GM19238 (cell line): ENCODE measurements at regions not wholly inside any gene's neighbourhood (a gene's known extent, or its start where the extent isn't known, plus 50 kb on each side); places are given as distances from the start of the nearest gene placed in this dataset.

Source experiments
- DNase-seq: peaks from one replicate; pipeline ENCODE4 v3.0.0; 2011; ENCODE audit warnings: low spot score; ENCODE audit not compliant: insufficient read length

GRCh38 chr5:35436400-35437057 is 181.1 kb upstream of the SPEF2 start:
- peak; percentile 1 for DNase-seq

GRCh38 chr5:35430381-35431162 is 187.1 kb upstream of the SPEF2 start:
- DNase-seq = no peak

- DNase-seq = no peak
Observed at GRCh38 chr5:35420200-35420599, 189.9 kb upstream of the PRLR start.

DNA sequence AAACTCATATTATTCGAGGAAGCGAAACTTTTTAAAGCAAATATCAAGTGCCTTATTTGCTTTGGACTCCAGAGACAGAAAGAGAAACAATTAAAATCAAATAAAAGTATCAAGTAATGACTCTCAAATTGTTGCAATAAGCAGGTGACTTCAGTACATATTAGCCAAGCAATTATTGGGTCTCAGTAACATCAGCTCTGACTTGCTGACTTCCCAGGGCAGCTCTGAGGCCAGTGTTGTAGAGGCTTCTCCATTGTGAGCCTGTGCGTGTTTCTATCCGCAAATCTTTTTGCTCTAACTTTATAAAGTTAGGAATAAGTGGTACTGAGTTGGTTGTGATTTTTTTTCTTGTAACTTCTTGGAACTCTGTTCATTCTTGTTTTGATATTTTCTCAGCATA is 186.8 kb upstream of the PRLR start:
- no peak for DNase-seq

- DNase-seq = no peak
Observed at GRCh38 chr5:35416217-35416988, 186.1 kb upstream of the PRLR start.

- DNase-seq = no peak
Observed at GRCh38 chr5:35415309-35415708, 185.0 kb upstream of the PRLR start.

DNA sequence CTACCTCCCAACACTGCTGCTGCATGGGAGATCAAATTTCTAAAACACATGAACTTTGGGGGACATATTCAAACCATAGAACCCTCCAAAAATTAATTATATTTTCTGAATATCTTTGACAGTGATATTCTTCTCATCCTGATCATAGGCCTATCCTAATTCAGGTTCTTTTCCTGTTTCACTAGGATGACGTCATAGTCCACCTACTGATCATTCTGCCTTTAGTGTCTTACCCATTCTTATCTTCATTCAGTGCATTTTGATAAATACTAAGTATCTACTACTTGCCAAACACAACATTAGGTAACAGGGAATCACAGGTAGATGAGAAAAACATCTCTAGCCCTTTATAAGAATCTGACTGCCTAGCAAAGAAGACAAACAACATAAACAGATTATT is 179.1 kb upstream of the PRLR start:
- DNase-seq = no peak

GRCh38 chr5:35408146-35408545 is 177.9 kb upstream of the PRLR start:
- DNase-seq = no peak

DNA sequence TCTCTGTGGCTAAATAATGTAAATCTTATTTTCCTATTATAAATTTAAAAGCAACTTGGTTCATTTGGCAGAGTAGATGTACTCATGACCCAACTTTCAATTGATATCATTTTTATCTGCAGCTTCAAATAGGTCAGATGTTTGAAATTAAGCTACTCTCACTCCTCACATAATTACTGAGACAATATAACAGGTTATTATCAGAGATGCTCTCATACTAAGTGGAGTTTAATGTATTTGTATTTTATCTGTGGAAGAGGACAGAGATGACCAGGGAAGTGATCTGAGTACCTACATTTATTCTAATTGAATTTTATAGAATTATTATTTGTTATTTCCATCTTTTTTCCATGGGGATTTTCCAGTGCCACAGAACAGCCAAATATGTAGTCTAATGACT is 177.4 kb upstream of the PRLR start:
- DNase-seq = no peak

DNA sequence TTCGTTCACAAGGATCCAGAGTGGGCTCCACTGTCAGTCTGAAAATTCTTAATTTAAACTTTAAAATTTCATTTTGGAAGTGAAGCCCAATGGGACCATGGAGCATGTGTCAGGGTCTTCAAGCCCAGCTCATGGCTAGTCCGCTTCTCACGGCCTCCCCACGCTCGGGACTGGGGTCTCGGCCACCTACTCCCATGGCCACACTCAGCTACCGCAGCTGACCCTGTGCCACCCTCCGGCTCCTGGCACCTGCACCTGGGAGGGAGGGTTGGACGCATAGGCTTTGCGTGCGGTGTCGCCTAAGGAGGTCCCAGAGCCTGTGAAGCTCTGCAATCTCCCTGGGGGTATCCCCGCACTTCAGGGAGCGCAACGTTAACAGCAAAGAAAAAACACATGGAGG is 175.7 kb upstream of the PRLR start:
- DNase-seq = no peak

DNA sequence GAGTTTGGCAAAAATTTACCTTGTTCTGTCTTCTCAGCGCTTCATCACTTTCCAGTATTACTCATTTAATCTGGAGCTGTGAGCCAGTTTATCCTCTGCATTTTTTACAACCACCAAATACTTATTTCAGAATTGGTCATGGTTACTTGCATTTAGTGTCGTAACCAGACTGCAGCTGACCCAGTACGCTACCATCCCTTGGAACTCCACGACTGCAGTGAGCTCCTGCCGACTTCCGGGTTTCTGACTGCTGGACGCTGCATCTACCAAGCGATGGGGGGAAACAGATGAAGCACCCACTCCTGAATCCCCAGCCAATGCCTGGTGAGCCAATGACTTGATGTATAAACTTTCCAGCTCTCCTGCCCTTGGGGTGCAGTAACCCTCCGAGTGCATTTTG is 174.4 kb upstream of the PRLR start:
- DNase-seq = no peak

DNA sequence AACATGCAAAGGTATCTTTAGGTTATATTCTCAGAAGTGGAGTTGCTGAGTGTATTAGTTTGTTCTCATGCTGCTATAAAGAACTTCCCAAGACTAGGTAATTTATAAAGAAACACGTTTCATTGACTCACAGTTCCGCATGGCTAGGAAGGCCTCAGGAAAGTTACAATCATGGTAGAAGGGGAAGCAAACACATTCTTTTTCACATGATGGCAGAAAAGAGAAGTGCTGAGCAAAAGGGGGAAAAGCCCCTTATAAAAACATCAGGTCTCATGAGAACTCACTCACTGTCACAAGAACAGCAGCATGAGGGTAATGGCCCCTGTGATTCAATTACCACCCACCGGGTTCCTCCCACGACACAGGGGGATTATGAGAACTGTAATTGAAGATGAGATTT is 163.6 kb upstream of the PRLR start:
- no peak for DNase-seq

DNA sequence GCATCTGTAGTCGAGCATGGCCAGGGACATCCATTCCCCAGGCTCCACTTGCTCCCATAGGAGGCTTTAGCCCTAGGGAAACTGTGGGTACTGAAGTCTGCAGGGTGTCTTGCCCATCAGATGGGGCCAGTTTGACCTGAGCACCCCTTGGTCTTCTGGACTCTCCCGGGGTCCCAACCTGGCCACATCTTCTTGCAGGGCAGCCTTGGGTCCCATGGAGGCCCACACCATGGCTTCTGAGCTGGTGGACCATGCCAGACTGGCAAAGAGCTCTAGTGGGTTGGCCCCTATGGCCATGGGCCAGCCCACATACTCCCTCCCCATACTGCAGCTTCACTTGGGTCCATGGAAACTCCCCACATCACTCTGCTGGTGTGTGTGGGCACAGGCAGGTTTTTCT is 154.4 kb upstream of the PRLR start:
- DNase-seq = no peak

DNA sequence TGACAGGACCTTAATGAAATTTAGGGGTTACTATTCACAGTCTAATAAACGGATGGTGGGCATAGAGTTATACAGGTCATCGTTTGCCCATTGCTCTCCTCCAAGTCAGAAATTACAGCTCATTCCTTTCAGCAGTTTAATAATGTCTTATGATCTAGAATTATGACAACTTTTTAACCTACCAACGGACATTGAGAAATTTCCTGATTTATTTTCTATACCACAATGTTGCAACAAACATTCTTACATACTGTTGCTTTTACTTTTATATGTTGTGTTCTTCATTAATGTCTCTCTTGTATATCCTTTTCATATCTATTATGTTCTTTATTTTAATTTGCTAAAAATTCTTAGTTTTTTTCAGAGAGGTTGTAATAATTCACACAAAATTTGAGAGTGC is 152.8 kb upstream of the PRLR start:
- DNase-seq = no peak

DNA sequence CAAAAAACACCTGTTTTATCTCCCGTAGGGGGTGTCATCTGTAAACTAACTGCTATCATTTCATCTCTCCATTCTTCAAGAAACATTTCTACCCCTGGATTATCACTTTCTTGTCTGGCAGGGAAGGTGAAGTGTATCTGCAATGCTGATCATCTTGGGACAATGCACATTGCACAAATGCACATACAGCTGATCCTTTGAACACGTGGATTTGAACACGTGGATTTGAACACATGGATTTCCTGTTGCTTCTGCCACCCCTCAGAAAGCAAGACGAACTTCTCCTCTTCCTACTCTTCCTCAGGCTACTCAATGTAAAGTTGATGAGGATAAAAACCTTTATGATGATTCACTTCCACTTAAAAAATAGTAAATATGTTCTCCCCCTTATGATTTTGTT is 147.4 kb upstream of the PRLR start:
- no peak for DNase-seq

DNA sequence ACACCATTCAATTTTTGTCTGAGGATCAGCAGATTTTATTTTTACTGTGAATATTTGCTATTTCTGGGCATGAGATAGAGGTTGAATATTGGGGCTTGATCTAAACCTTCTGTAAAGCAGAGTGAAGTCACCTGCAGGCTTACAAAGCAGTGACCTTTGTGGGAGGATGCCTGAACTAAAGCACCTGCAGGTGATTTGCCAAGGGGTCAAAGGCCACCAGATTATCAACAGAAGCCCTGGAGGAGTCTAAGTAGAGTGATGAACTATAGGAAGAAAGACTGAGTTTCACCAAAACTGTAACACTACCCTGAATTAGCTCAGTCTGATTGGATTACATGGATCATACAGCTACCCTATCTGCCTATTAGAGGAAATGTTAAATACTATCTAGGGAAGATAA is 144.3 kb upstream of the PRLR start:
- no peak for DNase-seq

DNA sequence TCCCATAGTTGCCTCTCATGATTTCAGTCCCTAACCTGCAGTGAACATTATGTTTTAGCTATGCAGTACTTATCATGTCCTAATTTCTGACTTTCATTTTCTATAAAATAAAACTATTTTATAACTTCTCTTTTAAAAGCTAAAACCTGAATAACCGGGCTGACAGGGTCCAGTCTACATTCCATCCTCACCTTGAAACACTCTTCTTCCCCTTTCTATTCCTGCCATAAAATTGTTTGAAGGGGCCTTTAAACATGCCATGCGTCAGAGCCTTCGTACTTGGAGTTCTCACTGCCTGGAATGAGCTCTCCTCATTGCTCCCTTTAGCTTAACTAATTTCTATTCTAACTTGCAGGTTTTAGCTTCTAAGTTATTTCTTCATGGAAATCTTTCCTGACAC is 143.0 kb upstream of the PRLR start:
- DNase-seq = no peak

DNA sequence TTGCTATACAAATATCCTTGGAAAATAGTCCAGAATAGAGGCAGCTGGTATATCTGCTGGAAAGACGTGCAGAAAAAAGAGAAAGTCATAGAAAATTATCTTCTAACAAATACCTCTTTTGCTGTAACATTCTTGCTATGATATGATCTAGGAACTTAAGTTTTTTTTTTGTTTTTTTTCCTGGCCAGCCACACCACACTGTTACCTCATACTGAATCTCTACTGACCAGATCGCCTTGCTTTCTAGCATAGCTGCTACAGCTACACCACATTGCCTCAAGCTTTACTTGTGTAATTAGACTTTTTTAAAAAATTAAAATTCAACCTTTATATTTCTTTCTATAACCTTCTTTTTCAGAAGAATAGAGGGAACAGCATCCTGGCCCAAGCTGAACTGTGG is 142.2 kb upstream of the PRLR start:
- DNase-seq = no peak

DNA sequence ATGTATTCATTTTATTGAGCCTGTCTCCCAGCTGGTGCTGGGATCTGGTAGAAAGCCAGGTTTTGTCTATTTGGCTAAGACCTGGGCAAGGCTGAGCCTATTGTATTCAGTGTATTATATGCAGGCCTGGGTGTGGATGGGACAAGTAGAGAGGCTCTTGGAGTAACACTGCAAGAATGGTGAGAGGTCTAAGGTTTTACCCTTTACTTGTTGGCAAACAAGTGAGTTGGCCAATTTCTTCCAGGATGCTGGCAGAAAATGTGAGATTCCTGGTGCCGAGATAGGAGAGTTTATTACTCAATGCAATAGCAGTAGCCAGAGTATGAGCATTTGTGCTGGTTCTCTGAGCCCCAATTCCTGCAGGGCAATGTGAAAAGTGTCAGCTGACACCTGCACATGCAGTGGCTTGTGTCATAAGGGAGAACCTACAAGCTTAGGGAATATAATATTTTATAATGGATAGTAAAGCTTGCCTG is 141.7 kb upstream of the PRLR start:
- DNase-seq = no peak

DNA sequence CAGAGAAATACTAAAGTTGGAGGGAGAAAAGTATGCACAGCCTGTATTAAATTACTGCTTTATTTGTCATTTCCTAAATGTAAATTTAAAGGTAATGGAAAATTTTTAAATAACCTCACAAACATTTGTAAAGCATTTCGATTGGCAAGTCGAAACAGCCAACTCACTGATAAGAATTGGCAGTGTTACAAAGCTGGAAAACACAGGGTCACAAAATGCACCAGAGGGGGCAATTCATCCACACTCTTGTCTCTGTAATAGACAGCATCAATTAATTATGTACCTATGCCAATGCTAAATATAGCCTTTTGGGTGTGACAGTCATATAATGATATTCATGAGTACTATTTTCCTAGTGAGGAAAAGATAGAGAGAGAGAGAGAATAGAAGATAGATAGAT is 140.6 kb upstream of the PRLR start:
- no peak for DNase-seq

GRCh38 chr5:35369965-35370790 is 139.9 kb upstream of the PRLR start:
- no peak for DNase-seq

DNA sequence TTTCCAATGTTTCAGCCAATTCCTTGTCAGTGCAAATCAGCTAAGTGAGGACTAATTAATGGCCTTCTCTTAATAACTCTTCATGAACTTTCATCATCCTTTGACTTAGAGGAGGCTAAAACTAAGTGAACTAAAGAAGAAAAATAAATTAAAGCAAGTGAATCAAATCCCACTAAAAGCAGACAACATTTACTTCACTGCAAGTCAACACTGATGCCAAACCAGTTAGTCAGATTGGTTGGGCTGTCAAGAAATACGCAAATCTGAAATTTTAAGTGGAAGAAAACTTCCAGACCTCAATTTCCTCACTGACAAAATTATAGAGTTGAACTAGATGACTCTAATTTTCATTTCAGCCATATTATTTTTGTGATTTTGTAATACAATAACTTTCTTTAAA is 137.2 kb upstream of the PRLR start:
- DNase-seq = no peak
